Liver (tissue), 3 donors: ENCODE measurements at regions not wholly inside any gene's neighbourhood (a gene's known extent, or its start where the extent isn't known, plus 50 kb on each side); places are given as distances from the start of the nearest gene placed in this dataset.

ENCODE experiments used
- GABPA ChIP-seq, 2 donors: IDR thresholded peaks in 1 of 2; conservative IDR thresholded peaks in 1 of 2; 2 replicates each; pipeline ENCODE4 v1.6.1; 2016; ENCODE audit warnings: antibody characterized with exemption in 2 of 2, mild to moderate bottlenecking in 1 of 2, moderate library complexity in 1 of 2
- RAD21 ChIP-seq, 2 donors: IDR thresholded peaks; 2 replicates each; pipeline ENCODE4 v1.6.1; 2016; ENCODE audit warnings: antibody characterized with exemption in 2 of 2, mild to moderate bottlenecking in 2 of 2
- TF ChIP-seq, protein P1 (sequence below): fragments of 150-350 bp; IDR thresholded peaks from 2 replicates; pipeline ENCODE4 v1.5.1; 2017; ENCODE audit warnings: improper control_type of control experiment, low read depth, low read length; ENCODE audit not compliant: missing input control
- TF ChIP-seq, protein P2 (sequence below): IDR thresholded peaks from 2 replicates; pipeline ENCODE4 v1.6.1; 2016; ENCODE audit warnings: antibody characterized with exemption
- TF ChIP-seq, protein P3 (sequence below): IDR thresholded peaks from 2 replicates; pipeline ENCODE4 v1.6.1; 2016; ENCODE audit warnings: antibody characterized with exemption
- donor health status: healthy.
- donor health status: healthy.

DNA sequence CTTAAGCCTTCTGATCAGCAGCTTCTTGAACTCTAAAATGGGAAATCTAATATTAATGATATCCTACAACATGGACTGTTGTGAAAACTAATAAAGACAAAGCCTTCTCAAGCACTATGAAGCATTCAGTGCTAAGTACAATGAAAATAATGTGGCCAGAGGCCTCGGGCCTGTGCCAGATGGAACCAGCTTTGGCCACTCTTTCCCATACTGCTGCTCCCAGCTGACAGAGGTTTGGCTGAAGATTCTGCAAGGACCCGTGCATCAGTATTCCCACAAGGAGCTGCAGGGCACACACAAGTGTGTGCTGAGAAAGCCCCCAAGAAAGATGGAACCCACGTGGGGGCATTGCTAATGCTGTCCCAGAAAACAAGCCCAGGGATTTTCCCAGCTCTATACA lies 60.5 kb upstream of the RPL34 start:
- TF ChIP-seq, protein P1, sequence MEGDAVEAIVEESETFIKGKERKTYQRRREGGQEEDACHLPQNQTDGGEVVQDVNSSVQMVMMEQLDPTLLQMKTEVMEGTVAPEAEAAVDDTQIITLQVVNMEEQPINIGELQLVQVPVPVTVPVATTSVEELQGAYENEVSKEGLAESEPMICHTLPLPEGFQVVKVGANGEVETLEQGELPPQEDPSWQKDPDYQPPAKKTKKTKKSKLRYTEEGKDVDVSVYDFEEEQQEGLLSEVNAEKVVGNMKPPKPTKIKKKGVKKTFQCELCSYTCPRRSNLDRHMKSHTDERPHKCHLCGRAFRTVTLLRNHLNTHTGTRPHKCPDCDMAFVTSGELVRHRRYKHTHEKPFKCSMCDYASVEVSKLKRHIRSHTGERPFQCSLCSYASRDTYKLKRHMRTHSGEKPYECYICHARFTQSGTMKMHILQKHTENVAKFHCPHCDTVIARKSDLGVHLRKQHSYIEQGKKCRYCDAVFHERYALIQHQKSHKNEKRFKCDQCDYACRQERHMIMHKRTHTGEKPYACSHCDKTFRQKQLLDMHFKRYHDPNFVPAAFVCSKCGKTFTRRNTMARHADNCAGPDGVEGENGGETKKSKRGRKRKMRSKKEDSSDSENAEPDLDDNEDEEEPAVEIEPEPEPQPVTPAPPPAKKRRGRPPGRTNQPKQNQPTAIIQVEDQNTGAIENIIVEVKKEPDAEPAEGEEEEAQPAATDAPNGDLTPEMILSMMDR = no peak
- TF ChIP-seq, protein P2, sequence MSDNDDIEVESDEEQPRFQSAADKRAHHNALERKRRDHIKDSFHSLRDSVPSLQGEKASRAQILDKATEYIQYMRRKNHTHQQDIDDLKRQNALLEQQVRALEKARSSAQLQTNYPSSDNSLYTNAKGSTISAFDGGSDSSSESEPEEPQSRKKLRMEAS = no peak
- TF ChIP-seq GABPA (IDR thresholded peaks at IDR 0.05 in 1 of 2, conservative IDR thresholded peaks at IDR 0.05 in 1 of 2) (no peak), RAD21 (IDR thresholded peaks at IDR 0.05) (no peak)
- TF ChIP-seq, protein P3, sequence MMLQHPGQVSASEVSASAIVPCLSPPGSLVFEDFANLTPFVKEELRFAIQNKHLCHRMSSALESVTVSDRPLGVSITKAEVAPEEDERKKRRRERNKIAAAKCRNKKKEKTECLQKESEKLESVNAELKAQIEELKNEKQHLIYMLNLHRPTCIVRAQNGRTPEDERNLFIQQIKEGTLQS = no peak
